Endothelial cell of umbilical vein (primary cell): ENCODE measurements at regions not wholly inside any gene's neighbourhood (a gene's known extent, or its start where the extent isn't known, plus 50 kb on each side); places are given as distances from the start of the nearest gene placed in this dataset.
"Not testable (repeated sequence)": the region's sequence is repeated elsewhere in the genome, so short reads cannot be mapped to it uniquely, and the experiment has no call there.

Experiments
- BruUV-seq: library from RNA; stranded (reverse); fragments of 400-500 nt; replicated peaks from 2 replicates; lab custom pipeline; 2021; lab: Mats Ljungman, UMichigan
- CTCF ChIA-PET: fragments of 300-600, 350-600 bp; sonication (Branson Sonifier 250); formaldehyde crosslinking; loops from one replicate; lab custom pipeline; 2021; ENCODE audit warnings: antibody characterized with exemption, inconsistent platforms; lab: Charles Lee
- POLR2A ChIA-PET: fragments of 300-600, 350-600 bp; sonication (Branson Sonifier 250); formaldehyde crosslinking; loops from one replicate; lab custom pipeline; 2021; ENCODE audit warnings: antibody characterized with exemption, inconsistent platforms; lab: Charles Lee
- DNase-seq: peaks from one replicate; pipeline ENCODE4 v3.0.0-alpha.2; 2011; ENCODE audit warnings: low read depth, low spot score
- FAIRE-seq: peaks from 2 replicates; lab custom pipeline; 2011; peaks lifted over from hg19 to GRCh38; lab: Jason Lieb, UNC
- H2AFZ ChIP-seq: 2 replicates; pipeline ENCODE4 v1.6.0; 2012; ENCODE audit warnings: low read depth, low read length, control low read depth, inconsistent platforms
- H3K27ac ChIP-seq: 2 replicates; pipeline ENCODE4 v1.5.1; 2011; ENCODE audit warnings: low read depth, mild to moderate bottlenecking, control low read depth, low read length, moderate library complexity; ENCODE audit not compliant: insufficient read depth
- H3K27me3 ChIP-seq, 2 experiments: 2 replicates each; pipeline versions ENCODE4 v1.6.0 to v1.6.1; 2011; ENCODE audit warnings: low read length in 2 of 2, mixed read lengths in 1 of 2; ENCODE audit not compliant: control insufficient read depth in 2 of 2, insufficient read depth in 2 of 2
- H3K36me3 ChIP-seq, 2 experiments: 2 replicates in 1 of 2; 3 replicates in 1 of 2; pipeline ENCODE4 v1.5.1; 2011; ENCODE audit warnings: low read length in 2 of 2, mild to moderate bottlenecking in 1 of 2, moderate library complexity in 1 of 2; ENCODE audit not compliant: control insufficient read depth in 2 of 2, insufficient read depth in 2 of 2; ENCODE audit errors: extremely low read depth in 1 of 2
- H3K4me1 ChIP-seq: 3 replicates; pipeline ENCODE4 v1.5.1; 2011; ENCODE audit warnings: mild to moderate bottlenecking, low read length; ENCODE audit not compliant: control insufficient read depth, insufficient read depth; ENCODE audit errors: extremely low read depth
- H3K4me2 ChIP-seq: 2 replicates; pipeline ENCODE4 v1.6.1; 2011; ENCODE audit warnings: low read length, control low read depth, mixed read lengths; ENCODE audit not compliant: insufficient read depth
- H3K4me3 ChIP-seq, 3 experiments: fragments of 200-600 bp in 1 of 3; sonication (generic), shearing (Covaris generic) in 1 of 3; replicated peaks in 1 of 3; 2 replicates each; pipeline ENCODE4 v1.5.1; 2011 to 2016; ENCODE audit warnings: control low read depth in 3 of 3, low read length in 3 of 3, mild to moderate bottlenecking in 2 of 3, inconsistent platforms in 1 of 3, low read depth in 1 of 3, moderate library complexity in 1 of 3; ENCODE audit not compliant: insufficient read depth in 1 of 3
- H3K79me2 ChIP-seq: 2 replicates; pipeline ENCODE4 v1.6.0; 2012; ENCODE audit warnings: low read length, inconsistent platforms; ENCODE audit not compliant: control insufficient read depth, insufficient read depth
- H3K9ac ChIP-seq: replicated peaks from 2 replicates; pipeline ENCODE3; 2011; ENCODE audit warnings: low read length, control low read depth; ENCODE audit not compliant: insufficient read depth; ENCODE audit errors: extremely low read depth
- H3K9me1 ChIP-seq: replicated peaks from 3 replicates; pipeline ENCODE4 v1.6.0; 2011; ENCODE audit warnings: mild to moderate bottlenecking, low read length; ENCODE audit not compliant: control insufficient read depth, insufficient read depth; ENCODE audit errors: extremely low read depth
- H3K9me3 ChIP-seq: replicated peaks from 2 replicates; pipeline ENCODE4 v1.5.1; 2012; ENCODE audit warnings: low read length, inconsistent platforms; ENCODE audit not compliant: control insufficient read depth, insufficient read depth
- H4K20me1 ChIP-seq: replicated peaks from 2 replicates; pipeline ENCODE3; 2011; ENCODE audit warnings: mild to moderate bottlenecking, low read length; ENCODE audit not compliant: control insufficient read depth, insufficient read depth; ENCODE audit errors: extremely low read depth
- dilution Hi-C: fragments of 300-500 bp; cut with MboI; formaldehyde crosslinking; loops from one replicate; pipeline ENCODE4 v1.15.0; 2019; ENCODE audit warnings: low sequenced_read_pairs; ENCODE audit not compliant: extremely low pct_ligation_motif_present
- intact Hi-C: fragments of 100-400 bp; cut with micrococcal nuclease; formaldehyde crosslinking; loops from one replicate; pipeline ENCODE4 v1.10.0; 2022

DNA sequence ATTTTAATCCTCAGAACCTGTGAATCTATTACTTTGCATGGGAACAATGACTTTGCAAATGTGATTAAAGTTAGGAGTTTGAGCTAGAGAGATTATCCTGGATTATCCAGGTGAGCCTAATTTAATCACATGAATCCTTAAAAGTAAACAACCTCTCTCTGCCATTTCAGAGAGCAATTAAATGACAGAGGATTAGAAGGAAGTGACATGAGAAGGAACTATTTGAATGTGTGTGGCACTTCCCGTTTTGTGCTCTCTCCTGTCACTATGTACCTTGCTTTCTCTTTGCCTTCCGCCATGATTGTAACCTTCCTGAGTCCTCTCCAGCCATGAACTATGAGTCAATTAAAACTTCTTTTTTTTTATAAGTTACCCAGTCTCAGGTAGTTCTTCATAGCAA lies 559.2 kb downstream of the PRIM2 start:
- H2AFZ ChIP-seq, H3K9me3 ChIP-seq, POLR2A ChIA-PET, H3K27ac ChIP-seq, H4K20me1 ChIP-seq, intact Hi-C loops, BruUV-seq, H3K4me3 ChIP-seq, dilution Hi-C loops, H3K27me3 ChIP-seq, H3K79me2 ChIP-seq, H3K4me2 ChIP-seq, H3K36me3 ChIP-seq, H3K4me1 ChIP-seq, CTCF ChIA-PET, DNase-seq, FAIRE-seq, H3K9ac ChIP-seq, H3K9me1 ChIP-seq: not testable (repeated sequence)

DNA sequence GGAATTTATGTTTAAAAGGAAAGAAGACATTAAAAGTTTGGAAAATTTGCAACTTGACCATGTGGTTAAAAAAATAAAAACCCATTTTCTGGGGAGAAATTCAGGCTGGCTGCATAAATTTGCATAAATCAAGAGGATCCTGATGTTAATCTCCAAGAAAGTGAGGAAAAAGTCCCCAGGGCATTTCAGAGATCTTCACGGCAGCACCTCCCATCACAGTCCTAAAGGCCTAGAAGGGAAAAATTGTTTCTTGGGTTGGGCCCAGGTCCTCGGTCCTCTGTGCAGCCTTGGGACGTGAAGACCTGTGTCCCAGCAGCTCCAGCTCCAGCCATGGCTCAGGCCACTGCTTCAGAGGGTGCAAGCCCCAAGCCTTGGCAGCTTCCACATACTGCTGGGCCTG lies 560.3 kb downstream of the PRIM2 start:
- BruUV-seq, H3K27ac ChIP-seq, H3K79me2 ChIP-seq, H3K27me3 ChIP-seq, H4K20me1 ChIP-seq, H2AFZ ChIP-seq, H3K4me2 ChIP-seq, H3K9me1 ChIP-seq, H3K36me3 ChIP-seq, H3K9me3 ChIP-seq, H3K9ac ChIP-seq, dilution Hi-C loops, POLR2A ChIA-PET, CTCF ChIA-PET, intact Hi-C loops, DNase-seq, H3K4me3 ChIP-seq, H3K4me1 ChIP-seq, FAIRE-seq: not testable (repeated sequence)

DNA sequence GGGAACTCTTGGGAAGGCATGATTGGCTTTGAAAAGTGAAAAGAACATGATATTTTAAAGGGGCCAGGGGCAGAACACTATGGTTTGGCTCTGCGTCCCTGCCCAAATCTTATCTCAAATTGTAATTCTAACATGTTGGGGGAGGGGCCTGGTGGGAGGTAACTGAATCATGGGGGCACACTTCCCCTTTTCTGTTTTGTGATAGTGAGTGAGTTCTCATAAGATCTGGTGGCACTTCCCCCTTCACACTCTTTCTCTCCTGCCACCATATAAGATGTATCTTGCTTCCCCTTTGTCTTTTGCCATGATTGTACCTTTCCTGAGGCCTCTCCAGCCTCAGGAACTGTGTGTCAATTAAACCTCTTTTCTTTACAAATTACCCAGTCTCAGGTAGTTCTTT lies 561.4 kb downstream of the PRIM2 start:
- CTCF ChIA-PET = not testable (repeated sequence)

DNA sequence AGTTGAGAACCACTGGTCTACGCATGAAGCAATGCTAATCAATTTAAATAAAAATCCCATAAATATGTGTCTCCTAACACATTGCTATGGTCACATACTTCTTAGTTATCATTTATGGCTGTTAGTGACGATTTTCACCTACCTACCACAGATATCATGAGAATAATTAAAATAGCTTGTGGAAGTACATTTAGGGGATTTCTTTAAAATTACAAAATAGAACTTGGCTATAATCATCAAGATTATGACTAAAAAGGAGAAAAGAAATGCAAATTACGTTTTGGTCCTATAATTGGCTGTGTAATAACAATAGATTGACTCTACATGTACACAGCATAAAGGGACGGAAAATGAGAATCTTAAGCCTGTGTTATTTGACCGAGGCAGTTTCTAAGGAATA lies 581.4 kb downstream of the PRIM2 start:
- POLR2A ChIA-PET, H3K4me1 ChIP-seq, H3K9me3 ChIP-seq, FAIRE-seq, DNase-seq, H4K20me1 ChIP-seq, H2AFZ ChIP-seq, H3K27ac ChIP-seq, H3K4me3 ChIP-seq, CTCF ChIA-PET, H3K9ac ChIP-seq, H3K36me3 ChIP-seq, H3K9me1 ChIP-seq, dilution Hi-C loops, H3K79me2 ChIP-seq, H3K27me3 ChIP-seq, intact Hi-C loops, H3K4me2 ChIP-seq, BruUV-seq: not testable (repeated sequence)

More for the DNA sequence above, 561.4 kb downstream of the PRIM2 start:
- BruUV-seq, DNase-seq, H3K36me3 ChIP-seq, H2AFZ ChIP-seq, FAIRE-seq, H3K4me3 ChIP-seq, H3K27me3 ChIP-seq, H4K20me1 ChIP-seq, H3K9ac ChIP-seq, H3K79me2 ChIP-seq, POLR2A ChIA-PET, H3K9me3 ChIP-seq, dilution Hi-C loops, H3K4me1 ChIP-seq, H3K4me2 ChIP-seq, intact Hi-C loops, H3K27ac ChIP-seq, H3K9me1 ChIP-seq: not testable (repeated sequence)
